Ishikawa (cell line): ENCODE measurements at regions not wholly inside any gene's neighbourhood (a gene's known extent, or its start where the extent isn't known, plus 50 kb on each side); places are given as distances from the start of the nearest gene placed in this dataset.

Experiments
- CEBPB ChIP-seq: IDR thresholded peaks from 2 replicates; pipeline ENCODE4 v1.6.1; 2012
- CREB1 ChIP-seq: IDR thresholded peaks from 2 replicates; pipeline ENCODE4 v1.6.1; 2012; ENCODE audit warnings: low read depth
- EGR1 ChIP-seq: IDR thresholded peaks from 2 replicates; pipeline ENCODE4 v1.6.1; 2012
- EP300 ChIP-seq: IDR thresholded peaks from 2 replicates; pipeline ENCODE4 v1.6.1; 2012; ENCODE audit warnings: borderline replicate concordance
- FOXM1 ChIP-seq: IDR thresholded peaks from 2 replicates; pipeline ENCODE4 v1.6.1; 2012; ENCODE audit warnings: low read depth, borderline replicate concordance
- NFIC ChIP-seq: IDR thresholded peaks from 2 replicates; pipeline ENCODE4 v1.6.1; 2012
- RAD21 ChIP-seq: IDR thresholded peaks from 2 replicates; pipeline ENCODE4 v1.6.1; 2012; ENCODE audit warnings: low read depth
- TAF1 ChIP-seq: IDR thresholded peaks from 2 replicates; pipeline ENCODE4 v1.6.1; 2012; ENCODE audit warnings: low read depth, mild to moderate bottlenecking
- TCF12 ChIP-seq: IDR thresholded peaks from 2 replicates; pipeline ENCODE4 v1.6.1; 2012; ENCODE audit warnings: low read depth
- TEAD4 ChIP-seq: IDR thresholded peaks from 2 replicates; pipeline ENCODE4 v1.6.1; 2012
- YY1 ChIP-seq: IDR thresholded peaks from 2 replicates; pipeline ENCODE4 v1.6.1; 2012; ENCODE audit warnings: low read depth
- ZBTB7A ChIP-seq: IDR thresholded peaks from 2 replicates; pipeline ENCODE4 v1.6.1; 2012; ENCODE audit warnings: low read depth
- TF ChIP-seq, protein P1 (sequence below): IDR thresholded peaks from 2 replicates; pipeline ENCODE4 v1.6.1; 2012
- TF ChIP-seq, protein P2 (sequence below): IDR thresholded peaks from 2 replicates; pipeline ENCODE4 v1.6.1; 2012
- TF ChIP-seq, protein P3 (sequence below): IDR thresholded peaks from 2 replicates; pipeline ENCODE4 v1.6.1; 2012; ENCODE audit warnings: low read depth, mild to moderate bottlenecking

DNA sequence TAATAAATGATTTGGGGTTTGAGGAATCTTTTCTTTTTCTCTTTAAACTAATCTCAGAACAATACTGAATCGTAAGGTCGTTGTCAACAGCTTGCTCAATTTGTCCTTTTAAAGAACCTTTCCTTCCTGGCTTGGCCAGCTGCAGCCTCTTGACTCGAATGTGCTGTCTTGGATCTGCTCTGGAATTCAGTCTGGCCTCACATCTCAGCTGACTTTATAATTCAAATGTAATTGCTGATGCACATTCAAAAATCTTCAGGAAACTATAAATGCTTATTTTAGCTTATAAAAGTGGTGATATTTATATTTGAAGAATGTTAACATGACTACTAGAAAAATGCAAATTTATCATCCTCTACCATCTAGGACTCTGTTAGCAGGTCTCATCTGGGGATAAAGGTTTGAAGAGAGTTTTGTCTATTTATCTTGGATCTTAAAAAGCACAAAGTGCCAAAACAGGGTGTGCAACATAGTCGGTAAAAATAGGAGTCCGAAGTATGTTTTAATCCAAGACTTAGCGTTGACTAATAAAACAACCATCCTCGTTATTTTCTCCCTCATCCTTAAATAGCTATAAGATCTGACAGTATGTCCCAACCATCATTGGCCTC lies 1035.2 kb downstream of the MCTP2 start:
- TF ChIP-seq RAD21: no peak
- no peak for TF ChIP-seq TCF12
- TF ChIP-seq, protein P1, sequence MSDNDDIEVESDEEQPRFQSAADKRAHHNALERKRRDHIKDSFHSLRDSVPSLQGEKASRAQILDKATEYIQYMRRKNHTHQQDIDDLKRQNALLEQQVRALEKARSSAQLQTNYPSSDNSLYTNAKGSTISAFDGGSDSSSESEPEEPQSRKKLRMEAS: no peak
- TF ChIP-seq TAF1: no peak
- no peak for TF ChIP-seq CREB1
- no peak for TF ChIP-seq NFIC
- TF ChIP-seq, protein P2, sequence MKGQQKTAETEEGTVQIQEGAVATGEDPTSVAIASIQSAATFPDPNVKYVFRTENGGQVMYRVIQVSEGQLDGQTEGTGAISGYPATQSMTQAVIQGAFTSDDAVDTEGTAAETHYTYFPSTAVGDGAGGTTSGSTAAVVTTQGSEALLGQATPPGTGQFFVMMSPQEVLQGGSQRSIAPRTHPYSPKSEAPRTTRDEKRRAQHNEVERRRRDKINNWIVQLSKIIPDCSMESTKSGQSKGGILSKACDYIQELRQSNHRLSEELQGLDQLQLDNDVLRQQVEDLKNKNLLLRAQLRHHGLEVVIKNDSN: no peak
- TF ChIP-seq EP300: no peak
- TF ChIP-seq, protein P3, sequence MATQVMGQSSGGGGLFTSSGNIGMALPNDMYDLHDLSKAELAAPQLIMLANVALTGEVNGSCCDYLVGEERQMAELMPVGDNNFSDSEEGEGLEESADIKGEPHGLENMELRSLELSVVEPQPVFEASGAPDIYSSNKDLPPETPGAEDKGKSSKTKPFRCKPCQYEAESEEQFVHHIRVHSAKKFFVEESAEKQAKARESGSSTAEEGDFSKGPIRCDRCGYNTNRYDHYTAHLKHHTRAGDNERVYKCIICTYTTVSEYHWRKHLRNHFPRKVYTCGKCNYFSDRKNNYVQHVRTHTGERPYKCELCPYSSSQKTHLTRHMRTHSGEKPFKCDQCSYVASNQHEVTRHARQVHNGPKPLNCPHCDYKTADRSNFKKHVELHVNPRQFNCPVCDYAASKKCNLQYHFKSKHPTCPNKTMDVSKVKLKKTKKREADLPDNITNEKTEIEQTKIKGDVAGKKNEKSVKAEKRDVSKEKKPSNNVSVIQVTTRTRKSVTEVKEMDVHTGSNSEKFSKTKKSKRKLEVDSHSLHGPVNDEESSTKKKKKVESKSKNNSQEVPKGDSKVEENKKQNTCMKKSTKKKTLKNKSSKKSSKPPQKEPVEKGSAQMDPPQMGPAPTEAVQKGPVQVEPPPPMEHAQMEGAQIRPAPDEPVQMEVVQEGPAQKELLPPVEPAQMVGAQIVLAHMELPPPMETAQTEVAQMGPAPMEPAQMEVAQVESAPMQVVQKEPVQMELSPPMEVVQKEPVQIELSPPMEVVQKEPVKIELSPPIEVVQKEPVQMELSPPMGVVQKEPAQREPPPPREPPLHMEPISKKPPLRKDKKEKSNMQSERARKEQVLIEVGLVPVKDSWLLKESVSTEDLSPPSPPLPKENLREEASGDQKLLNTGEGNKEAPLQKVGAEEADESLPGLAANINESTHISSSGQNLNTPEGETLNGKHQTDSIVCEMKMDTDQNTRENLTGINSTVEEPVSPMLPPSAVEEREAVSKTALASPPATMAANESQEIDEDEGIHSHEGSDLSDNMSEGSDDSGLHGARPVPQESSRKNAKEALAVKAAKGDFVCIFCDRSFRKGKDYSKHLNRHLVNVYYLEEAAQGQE: no peak
- no peak for TF ChIP-seq TEAD4
- no peak for TF ChIP-seq CEBPB
- no peak for TF ChIP-seq ZBTB7A
- no peak for TF ChIP-seq YY1

DNA sequence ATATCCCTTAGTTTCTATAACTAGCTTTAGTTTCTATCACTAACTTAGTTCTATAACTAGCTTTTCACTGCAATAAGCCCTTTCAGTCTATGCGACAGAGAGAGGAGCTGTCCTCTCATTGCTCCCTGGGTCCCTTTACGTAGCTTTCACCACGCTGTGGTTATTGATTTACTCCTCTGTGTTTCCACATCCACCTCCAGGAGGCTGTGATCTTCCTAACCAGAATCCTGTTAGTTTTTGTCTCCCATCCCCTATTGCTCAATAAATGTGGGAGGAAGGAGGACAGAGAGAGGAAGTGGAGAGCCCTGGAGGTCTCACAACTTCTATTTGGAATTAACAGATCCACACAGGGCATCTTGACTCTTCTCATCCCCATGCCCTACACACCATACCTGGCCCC lies 1036.1 kb downstream of the MCTP2 start:
- no peak for TF ChIP-seq TAF1
- TF ChIP-seq NFIC: no peak

DNA sequence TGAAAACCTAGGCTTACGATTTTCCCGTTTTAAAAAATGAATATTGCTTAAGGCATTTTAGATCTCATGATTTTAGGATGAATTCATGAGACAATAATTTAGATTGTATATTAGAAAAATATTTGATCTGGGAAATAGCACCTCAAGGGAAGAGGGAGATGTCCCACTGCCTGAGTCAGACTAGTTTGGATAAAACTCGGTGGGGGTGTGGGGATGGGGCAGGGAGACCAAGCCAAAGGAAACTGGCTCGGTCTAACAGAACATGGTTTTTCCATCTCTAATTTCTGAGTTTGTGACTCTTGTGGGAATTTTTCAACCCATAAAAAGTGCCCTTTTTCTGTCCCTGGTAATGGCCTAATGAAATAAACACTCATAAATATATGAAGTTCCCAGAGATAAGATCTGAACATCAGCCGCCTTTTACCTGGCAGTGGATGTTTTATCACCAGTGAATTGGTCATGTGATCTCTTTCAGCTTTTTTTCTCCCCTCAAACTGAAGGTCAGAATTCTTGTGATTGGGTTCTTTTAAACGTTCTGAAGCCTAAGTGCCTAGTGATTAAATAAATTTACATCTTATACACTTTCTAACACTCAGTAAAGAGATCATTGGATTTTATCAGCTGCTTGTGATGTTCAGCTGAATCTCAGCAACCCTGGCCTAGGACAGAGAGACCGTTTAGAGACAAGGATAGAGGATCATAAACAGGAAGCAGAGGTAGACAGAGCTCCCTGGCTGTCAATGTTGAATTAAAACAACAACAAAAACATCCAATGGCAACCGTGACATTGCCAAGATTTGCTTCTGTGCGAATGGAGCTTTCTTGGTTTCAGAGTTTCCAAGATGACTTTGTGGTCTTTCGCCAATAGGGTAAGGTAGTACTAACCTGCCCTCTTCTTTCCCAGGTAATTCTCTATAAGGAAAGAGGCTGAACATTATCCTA lies 1038.2 kb downstream of the MCTP2 start:
- no peak for TF ChIP-seq TEAD4
- TF ChIP-seq, protein P1: no peak
- TF ChIP-seq, protein P2: no peak
- no peak for TF ChIP-seq TAF1
- TF ChIP-seq YY1: no peak

DNA sequence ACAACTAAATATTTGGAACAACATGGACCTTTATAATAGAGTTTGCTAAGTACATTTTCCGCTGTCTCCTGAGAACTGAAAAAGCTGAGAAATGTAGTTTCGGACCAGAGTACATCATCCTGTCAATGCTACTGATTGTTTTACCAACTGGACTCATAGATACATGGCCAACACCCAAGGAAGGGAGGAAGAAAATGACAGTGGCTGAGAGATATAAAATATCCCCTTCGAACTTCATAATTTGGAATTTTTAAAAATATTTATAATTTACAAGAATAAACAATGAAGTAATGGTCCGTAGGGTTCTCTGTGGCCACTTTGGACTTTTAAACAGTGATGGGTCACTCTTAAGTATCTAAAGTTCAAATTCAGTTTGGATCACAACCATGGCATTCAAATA lies 1042.7 kb downstream of the MCTP2 start:
- TF ChIP-seq, protein P2: no peak
- TF ChIP-seq EP300 (no peak), ZBTB7A (no peak), EGR1 (no peak), TAF1 (no peak), CREB1 (no peak), NFIC (no peak)
- TF ChIP-seq, protein P1: no peak

DNA sequence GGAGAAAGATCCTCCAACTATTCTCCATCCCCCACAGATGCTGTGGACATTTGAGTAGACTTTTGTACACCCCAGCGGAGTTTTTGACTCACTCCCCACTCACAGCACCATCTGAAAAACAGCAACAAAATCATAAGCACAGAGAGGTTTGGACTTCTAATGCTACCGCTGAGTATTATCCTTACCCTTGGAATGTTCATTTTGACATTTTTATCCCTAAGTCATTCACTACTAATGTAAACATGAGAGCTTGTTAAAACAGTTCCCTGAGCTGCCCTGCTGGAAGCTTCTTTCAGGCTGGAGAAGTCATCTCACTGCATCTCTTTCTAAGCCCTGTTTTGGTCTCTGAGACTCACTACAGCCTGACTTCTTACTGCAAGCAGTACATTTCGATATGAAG lies 1045.9 kb downstream of the MCTP2 start:
- no peak for TF ChIP-seq CEBPB
- no peak for TF ChIP-seq CREB1
- TF ChIP-seq TEAD4: no peak
- TF ChIP-seq, protein P1: no peak
- TF ChIP-seq, protein P3: no peak
- TF ChIP-seq FOXM1: no peak
- no peak for TF ChIP-seq RAD21
- TF ChIP-seq TAF1: no peak
- no peak for TF ChIP-seq TCF12
- no peak for TF ChIP-seq NFIC
- no peak for TF ChIP-seq EP300
- TF ChIP-seq YY1: no peak
- TF ChIP-seq, protein P2: no peak
- TF ChIP-seq ZBTB7A: no peak
- no peak for TF ChIP-seq EGR1
